ENCODE measurements at regions not wholly inside any gene's neighbourhood (a gene's known extent, or its start where the extent isn't known, plus 50 kb on each side); places are given as distances from the start of the nearest gene placed in this dataset.
"Not testable (repeated sequence)": the region's sequence is repeated elsewhere in the genome, so short reads cannot be mapped to it uniquely, and the experiment has no call there.

DNA sequence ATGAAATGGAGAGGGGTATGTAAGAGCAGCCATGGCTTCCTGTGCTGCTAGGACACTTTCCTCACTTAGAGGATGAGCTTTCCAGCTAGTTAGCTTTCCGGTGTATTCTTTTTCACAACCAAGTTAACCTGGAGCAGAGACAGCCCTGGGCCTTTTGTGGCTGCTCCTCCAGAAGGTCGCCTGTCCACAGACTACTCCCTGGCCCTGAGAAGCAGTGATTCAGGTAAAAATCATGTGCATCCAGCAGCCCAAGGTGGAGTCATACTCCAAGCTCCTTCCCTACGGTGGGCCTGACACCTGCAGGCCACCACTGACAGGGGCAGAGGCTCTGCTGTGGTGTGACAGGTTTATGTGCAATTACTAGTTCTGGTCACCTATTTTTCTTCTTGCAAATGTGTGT lies 187.2 kb downstream of the ANKRD30B start:
- no peaks in the 10 kb centered on the region for H3K36me3 Mint-ChIP-seq
- intact Hi-C loops (cut with micrococcal nuclease), result no loop called here
- DNase-seq, result no peak
- no peaks in the 10 kb centered on the region for H3K9me3 ChIP-seq (ENCODE audit: control insufficient read depth in 1 of 2, low read length in 2 of 2)
- no peaks in the 10 kb centered on the region for H3K27me3 ChIP-seq (ENCODE audit: insufficient read depth, low read length)
- POLR2A ChIA-PET (ENCODE audit: partially characterized antibody), result no interaction called here
- no peaks in the 10 kb centered on the region for H3K36me3 ChIP-seq (ENCODE audit: insufficient read depth, low read length)
- CTCF ChIA-PET (ENCODE audit: partially characterized antibody), result no interaction called here
- no peak overlapping the region for H3K4me3 Mint-ChIP-seq
- no peaks in the 10 kb centered on the region for H3K9me3 Mint-ChIP-seq
- H3K4me1 ChIP-seq (ENCODE audit: insufficient read depth, low read length), result no peaks in the 10 kb centered on the region
- no peak overlapping the region for H3K4me3 ChIP-seq (ENCODE audit: low read length in 2 of 2)
- no peak overlapping the region for H3K27ac Mint-ChIP-seq
- H3K27ac ChIP-seq (ENCODE audit: low read depth, low read length), result no peak overlapping the region
- peaks cover 0 to 1% (median 0%) of the 10 kb centered on the region in 4 donors for H3K4me1 Mint-ChIP-seq
- peaks cover 1 to 9% of the 10 kb centered on the region in 2 donors for H3K27me3 Mint-ChIP-seq

- CTCF ChIA-PET (ENCODE audit: partially characterized antibody), result no interaction called here
- H3K4me3 Mint-ChIP-seq, result no peak overlapping the region
- H3K4me1 Mint-ChIP-seq, result peaks cover 0 to 1% (median 0%) of the 10 kb centered on the region in 4 donors
- H3K9me3 ChIP-seq (ENCODE audit: control insufficient read depth in 1 of 2, low read length in 2 of 2), result no peaks in the 10 kb centered on the region
- peaks cover 1 to 9% of the 10 kb centered on the region in 2 donors for H3K27me3 Mint-ChIP-seq
- no peaks in the 10 kb centered on the region for H3K27me3 ChIP-seq (ENCODE audit: insufficient read depth, low read length)
- H3K36me3 ChIP-seq (ENCODE audit: insufficient read depth, low read length), result no peaks in the 10 kb centered on the region
- H3K36me3 Mint-ChIP-seq, result no peaks in the 10 kb centered on the region
- POLR2A ChIA-PET (ENCODE audit: partially characterized antibody), result no interaction called here
- H3K27ac ChIP-seq (ENCODE audit: low read depth, low read length), result no peak overlapping the region
- intact Hi-C loops (cut with micrococcal nuclease), result no loop called here
- no peak overlapping the region for H3K27ac Mint-ChIP-seq
- no peak overlapping the region for H3K4me3 ChIP-seq (ENCODE audit: low read length in 2 of 2)
- no peak for DNase-seq
- no peaks in the 10 kb centered on the region for H3K9me3 Mint-ChIP-seq
- no peaks in the 10 kb centered on the region for H3K4me1 ChIP-seq (ENCODE audit: insufficient read depth, low read length)
Measured at GRCh38 chr18:14936313-14936712, 188.3 kb downstream of the ANKRD30B start.

- intact Hi-C loops (cut with micrococcal nuclease), result no loop called here
- Histone ChIP-seq H3K27me3 (ENCODE audit: insufficient read depth, low read length) (no peaks in the 10 kb centered on the region), H3K4me1 (ENCODE audit: insufficient read depth, low read length) (no peaks in the 10 kb centered on the region), H3K36me3 (ENCODE audit: insufficient read depth, low read length) (no peaks in the 10 kb centered on the region), H3K9me3 (ENCODE audit: control insufficient read depth in 1 of 2, low read length in 2 of 2) (no peaks in the 10 kb centered on the region), H3K4me3 (ENCODE audit: low read length in 2 of 2) (no peak overlapping the region), H3K27ac (ENCODE audit: low read depth, low read length) (no peak overlapping the region)
- Mint-ChIP-seq H3K27me3 (peaks cover 1 to 9% of the 10 kb centered on the region in 2 donors), H3K27ac (no peak overlapping the region), H3K9me3 (no peaks in the 10 kb centered on the region), H3K36me3 (no peaks in the 10 kb centered on the region), H3K4me3 (no peak overlapping the region), H3K4me1 (peaks cover 0 to 1% (median 0%) of the 10 kb centered on the region in 4 donors)
- ChIA-PET POLR2A (ENCODE audit: partially characterized antibody) (no interaction called here), CTCF (ENCODE audit: partially characterized antibody) (no interaction called here)
- no peak for DNase-seq
Measured at GRCh38 chr18:14937271-14937670, 189.3 kb downstream of the ANKRD30B start.

DNA sequence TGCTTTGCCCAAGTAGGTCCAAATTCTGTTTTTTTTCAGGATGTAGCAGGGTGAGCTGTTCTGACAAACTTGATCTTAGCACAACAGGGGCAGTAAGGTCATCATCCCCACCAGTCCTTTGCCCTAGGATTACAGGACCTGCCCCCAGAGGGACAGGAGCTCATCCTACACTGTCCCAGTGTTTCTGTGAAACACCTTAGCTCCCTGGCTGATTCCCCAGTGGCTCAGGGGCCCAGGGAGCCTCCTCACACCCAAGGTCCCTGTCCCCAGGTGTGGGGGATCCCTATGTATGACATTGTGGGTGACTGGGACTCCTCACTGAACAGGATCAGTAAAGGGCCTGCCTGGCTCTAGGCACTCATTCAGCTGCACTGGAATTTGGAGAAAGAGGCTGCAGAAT lies 191.2 kb downstream of the ANKRD30B start:
- Mint-ChIP-seq H3K4me1 (peaks cover 0 to 1% (median 0%) of the 10 kb centered on the region in 4 donors), H3K36me3 (no peaks in the 10 kb centered on the region), H3K27ac (no peak overlapping the region), H3K4me3 (no peak overlapping the region), H3K9me3 (no peaks in the 10 kb centered on the region), H3K27me3 (peaks cover 1 to 9% of the 10 kb centered on the region in 2 donors)
- ChIA-PET POLR2A (ENCODE audit: partially characterized antibody) (no interaction called here), CTCF (ENCODE audit: partially characterized antibody) (no interaction called here)
- no peak for DNase-seq
- Histone ChIP-seq H3K27ac (ENCODE audit: low read depth, low read length) (no peak overlapping the region), H3K27me3 (ENCODE audit: insufficient read depth, low read length) (no peaks in the 10 kb centered on the region), H3K36me3 (ENCODE audit: insufficient read depth, low read length) (no peaks in the 10 kb centered on the region), H3K4me1 (ENCODE audit: insufficient read depth, low read length) (no peaks in the 10 kb centered on the region), H3K4me3 (ENCODE audit: low read length in 2 of 2) (no peak overlapping the region), H3K9me3 (ENCODE audit: control insufficient read depth in 1 of 2, low read length in 2 of 2) (no peaks in the 10 kb centered on the region)
- intact Hi-C loops (cut with micrococcal nuclease), result no loop called here

DNA sequence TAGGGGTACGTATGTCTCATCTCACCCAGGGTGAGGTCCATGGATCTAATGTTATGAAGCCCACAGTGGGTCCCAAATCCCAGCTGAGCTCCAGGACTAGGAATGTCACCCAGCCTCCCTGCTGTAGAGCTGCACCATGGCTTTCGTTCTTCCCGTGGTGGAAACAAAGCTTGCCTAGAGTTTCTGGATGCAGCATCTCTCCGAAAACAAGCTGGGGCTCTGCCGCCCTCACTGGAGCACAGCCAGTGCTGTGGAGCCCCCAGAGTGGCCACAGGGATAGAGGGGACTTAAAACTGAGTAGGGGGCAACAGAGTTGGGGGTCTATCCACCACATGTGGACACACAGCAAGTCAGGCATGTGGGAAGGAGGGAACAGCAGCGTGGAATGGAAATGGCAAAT lies 192.1 kb downstream of the ANKRD30B start:
- H3K36me3 ChIP-seq (ENCODE audit: insufficient read depth, low read length); CTCF ChIA-PET (ENCODE audit: partially characterized antibody); POLR2A ChIA-PET (ENCODE audit: partially characterized antibody); H3K27ac Mint-ChIP-seq; H3K4me3 ChIP-seq (ENCODE audit: low read length in 2 of 2); intact Hi-C loops (cut with micrococcal nuclease); H3K4me1 ChIP-seq (ENCODE audit: insufficient read depth, low read length); DNase-seq; H3K9me3 ChIP-seq (ENCODE audit: control insufficient read depth in 1 of 2, low read length in 2 of 2); H3K27ac ChIP-seq (ENCODE audit: low read depth, low read length); H3K4me3 Mint-ChIP-seq; H3K36me3 Mint-ChIP-seq; H3K27me3 Mint-ChIP-seq; H3K4me1 Mint-ChIP-seq; H3K27me3 ChIP-seq (ENCODE audit: insufficient read depth, low read length); H3K9me3 Mint-ChIP-seq: not testable (repeated sequence)

DNA sequence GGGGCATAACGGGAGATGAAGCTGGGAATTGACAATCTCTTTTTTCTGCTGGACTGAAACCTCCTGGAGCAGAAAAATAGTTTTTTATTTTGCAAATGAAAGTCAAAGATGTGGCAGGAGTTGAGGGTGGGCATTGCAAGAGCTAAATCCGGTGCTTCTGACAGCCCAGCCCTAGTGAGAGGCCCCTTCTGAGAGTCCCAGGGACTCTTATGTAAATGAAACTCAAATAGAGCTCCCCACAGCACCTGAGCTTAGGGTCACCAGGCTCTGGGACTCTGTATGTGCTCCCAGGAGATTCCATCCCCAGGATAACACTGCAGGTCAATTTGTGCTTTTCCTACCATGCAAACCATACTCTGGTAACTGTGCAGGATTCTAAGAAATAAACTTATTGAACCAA lies 192.8 kb downstream of the ANKRD30B start:
- H3K27me3 ChIP-seq (ENCODE audit: insufficient read depth, low read length), result no peaks in the 10 kb centered on the region
- intact Hi-C loops (cut with micrococcal nuclease), result no loop called here
- no peaks in the 10 kb centered on the region for H3K4me1 ChIP-seq (ENCODE audit: insufficient read depth, low read length)
- Mint-ChIP-seq H3K27ac (no peak overlapping the region), H3K36me3 (no peaks in the 10 kb centered on the region), H3K9me3 (no peaks in the 10 kb centered on the region), H3K4me1 (no peaks in the 10 kb centered on the region), H3K27me3 (peaks cover 0 to 6% of the 10 kb centered on the region in 2 donors), H3K4me3 (no peak overlapping the region)
- H3K27ac ChIP-seq (ENCODE audit: low read depth, low read length), result no peak overlapping the region
- no peak for DNase-seq
- H3K36me3 ChIP-seq (ENCODE audit: insufficient read depth, low read length), result no peaks in the 10 kb centered on the region
- H3K4me3 ChIP-seq (ENCODE audit: low read length in 2 of 2), result no peak overlapping the region
- no peaks in the 10 kb centered on the region for H3K9me3 ChIP-seq (ENCODE audit: control insufficient read depth in 1 of 2, low read length in 2 of 2)
- CTCF ChIA-PET (ENCODE audit: partially characterized antibody), result no interaction called here
- POLR2A ChIA-PET (ENCODE audit: partially characterized antibody), result no interaction called here

- CTCF ChIA-PET (ENCODE audit: partially characterized antibody), result no interaction called here
- Mint-ChIP-seq H3K36me3 (no peaks in the 10 kb centered on the region), H3K4me3 (no peak overlapping the region), H3K27ac (no peak overlapping the region), H3K4me1 (no peaks in the 10 kb centered on the region), H3K27me3 (peaks cover 0 to 6% of the 10 kb centered on the region in 2 donors), H3K9me3 (no peaks in the 10 kb centered on the region)
- H3K27me3 ChIP-seq (ENCODE audit: insufficient read depth, low read length), result no peaks in the 10 kb centered on the region
- no peaks in the 10 kb centered on the region for H3K4me1 ChIP-seq (ENCODE audit: insufficient read depth, low read length)
- H3K9me3 ChIP-seq (ENCODE audit: control insufficient read depth in 1 of 2, low read length in 2 of 2), result no peaks in the 10 kb centered on the region
- H3K4me3 ChIP-seq (ENCODE audit: low read length in 2 of 2), result no peak overlapping the region
- POLR2A ChIA-PET (ENCODE audit: partially characterized antibody), result no interaction called here
- H3K36me3 ChIP-seq (ENCODE audit: insufficient read depth, low read length), result no peaks in the 10 kb centered on the region
- H3K27ac ChIP-seq (ENCODE audit: low read depth, low read length), result no peak overlapping the region
- intact Hi-C loops (cut with micrococcal nuclease), result no loop called here
- DNase-seq, result no peak
Measured at GRCh38 chr18:14941256-14941655, 193.3 kb downstream of the ANKRD30B start.

GRCh38 chr18:14941792-14942191 lies 193.8 kb downstream of the ANKRD30B start:
- DNase-seq, result no peak
- intact Hi-C loops (cut with micrococcal nuclease), result no loop called here
- no peaks in the 10 kb centered on the region for H3K4me1 Mint-ChIP-seq
- no peaks in the 10 kb centered on the region for H3K9me3 Mint-ChIP-seq
- Histone ChIP-seq H3K36me3 (ENCODE audit: insufficient read depth, low read length) (no peaks in the 10 kb centered on the region), H3K4me1 (ENCODE audit: insufficient read depth, low read length) (no peaks in the 10 kb centered on the region), H3K9me3 (ENCODE audit: control insufficient read depth in 1 of 2, low read length in 2 of 2) (no peaks in the 10 kb centered on the region), H3K4me3 (ENCODE audit: low read length in 2 of 2) (no peak overlapping the region), H3K27me3 (ENCODE audit: insufficient read depth, low read length) (no peaks in the 10 kb centered on the region), H3K27ac (ENCODE audit: low read depth, low read length) (no peak overlapping the region)
- no peak overlapping the region for H3K27ac Mint-ChIP-seq
- no peak overlapping the region for H3K4me3 Mint-ChIP-seq
- H3K36me3 Mint-ChIP-seq, result no peaks in the 10 kb centered on the region
- POLR2A ChIA-PET (ENCODE audit: partially characterized antibody), result no interaction called here
- CTCF ChIA-PET (ENCODE audit: partially characterized antibody), result no interaction called here
- H3K27me3 Mint-ChIP-seq, result peaks cover 0 to 6% of the 10 kb centered on the region in 2 donors
